C4-2B (cell line): ENCODE measurements at regions not wholly inside any gene's neighbourhood (a gene's known extent, or its start where the extent isn't known, plus 50 kb on each side); places are given as distances from the start of the nearest gene placed in this dataset.
"Not testable (repeated sequence)": the region's sequence is repeated elsewhere in the genome, so short reads cannot be mapped to it uniquely, and the experiment has no call there.

Source experiments
- H3K27ac ChIP-seq: fragments of 450-650 bp; 2 replicates; pipeline ENCODE4 v1.5.1; 2017
- ZFX ChIP-seq: fragments of 450-650 bp; IDR thresholded peaks from 2 replicates; pipeline ENCODE4 v1.6.1; 2017
- TF ChIP-seq, protein P1 (sequence below): fragments of 450-650 bp; conservative IDR thresholded peaks from 2 replicates; pipeline ENCODE4 v1.5.1; 2017; ENCODE audit warnings: mild to moderate bottlenecking

DNA sequence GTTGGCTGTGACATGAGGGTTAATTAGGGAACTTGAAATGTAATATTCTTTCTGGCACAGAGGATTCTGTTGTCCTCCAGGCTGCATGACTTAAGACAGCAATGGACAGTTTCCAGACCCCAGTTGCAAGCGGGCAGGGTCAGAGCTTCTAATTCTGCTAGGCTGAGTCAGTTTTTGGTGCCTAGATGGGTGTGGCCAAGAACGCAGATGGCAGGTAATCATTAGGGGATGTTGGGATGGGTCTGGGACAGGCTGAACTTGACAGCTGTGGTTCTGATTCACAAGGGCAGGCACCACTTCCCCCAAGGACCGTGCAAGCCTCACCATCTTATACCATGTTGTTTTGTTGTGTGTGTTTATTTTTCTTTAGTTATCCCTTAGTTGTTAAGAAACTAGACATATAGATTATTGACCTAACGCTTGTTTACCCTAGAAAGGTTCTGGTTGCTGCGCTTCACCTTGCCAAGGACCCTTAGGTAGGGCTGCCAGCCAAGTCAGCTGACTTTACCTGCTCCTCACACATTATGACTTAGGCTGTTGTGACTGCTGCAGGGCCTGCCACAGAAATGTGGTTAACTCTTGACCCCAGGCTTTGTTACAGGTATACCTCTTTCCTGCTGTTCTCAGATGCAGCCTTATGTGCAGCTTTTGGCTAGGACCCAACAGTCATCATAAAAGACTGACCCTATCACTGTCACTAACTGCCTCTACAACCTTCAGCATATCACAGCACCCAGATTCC is 117.7 kb upstream of the KLF12 start:
- TF ChIP-seq, protein P1, sequence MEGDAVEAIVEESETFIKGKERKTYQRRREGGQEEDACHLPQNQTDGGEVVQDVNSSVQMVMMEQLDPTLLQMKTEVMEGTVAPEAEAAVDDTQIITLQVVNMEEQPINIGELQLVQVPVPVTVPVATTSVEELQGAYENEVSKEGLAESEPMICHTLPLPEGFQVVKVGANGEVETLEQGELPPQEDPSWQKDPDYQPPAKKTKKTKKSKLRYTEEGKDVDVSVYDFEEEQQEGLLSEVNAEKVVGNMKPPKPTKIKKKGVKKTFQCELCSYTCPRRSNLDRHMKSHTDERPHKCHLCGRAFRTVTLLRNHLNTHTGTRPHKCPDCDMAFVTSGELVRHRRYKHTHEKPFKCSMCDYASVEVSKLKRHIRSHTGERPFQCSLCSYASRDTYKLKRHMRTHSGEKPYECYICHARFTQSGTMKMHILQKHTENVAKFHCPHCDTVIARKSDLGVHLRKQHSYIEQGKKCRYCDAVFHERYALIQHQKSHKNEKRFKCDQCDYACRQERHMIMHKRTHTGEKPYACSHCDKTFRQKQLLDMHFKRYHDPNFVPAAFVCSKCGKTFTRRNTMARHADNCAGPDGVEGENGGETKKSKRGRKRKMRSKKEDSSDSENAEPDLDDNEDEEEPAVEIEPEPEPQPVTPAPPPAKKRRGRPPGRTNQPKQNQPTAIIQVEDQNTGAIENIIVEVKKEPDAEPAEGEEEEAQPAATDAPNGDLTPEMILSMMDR = no peak
- no peak for TF ChIP-seq ZFX
- H3K27ac ChIP-seq = no peak overlapping the region

DNA sequence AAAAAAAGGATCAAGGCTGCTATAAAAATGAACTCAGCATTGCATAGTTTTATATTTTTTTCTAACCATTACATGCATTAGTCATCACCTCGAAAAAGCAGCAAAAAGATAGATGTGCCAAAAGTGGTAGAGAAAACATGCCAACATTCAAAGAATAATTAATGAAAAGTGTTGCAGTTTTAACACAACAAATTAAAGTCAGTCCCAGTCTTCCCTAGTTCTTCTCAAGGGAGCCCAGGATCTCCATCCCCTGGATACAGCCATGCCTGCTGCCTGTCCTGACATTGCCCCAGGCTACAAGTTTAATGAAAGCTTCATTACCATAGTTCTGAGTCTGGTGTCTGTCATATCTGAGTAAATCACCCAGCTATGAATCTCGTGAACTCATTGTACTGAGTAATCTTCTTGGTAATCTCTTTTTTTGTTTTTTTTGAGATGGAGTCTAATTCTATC is 116.6 kb upstream of the KLF12 start:
- H3K27ac ChIP-seq = no peak overlapping the region
- no peak for TF ChIP-seq ZFX
- TF ChIP-seq, protein P1 = no peak

DNA sequence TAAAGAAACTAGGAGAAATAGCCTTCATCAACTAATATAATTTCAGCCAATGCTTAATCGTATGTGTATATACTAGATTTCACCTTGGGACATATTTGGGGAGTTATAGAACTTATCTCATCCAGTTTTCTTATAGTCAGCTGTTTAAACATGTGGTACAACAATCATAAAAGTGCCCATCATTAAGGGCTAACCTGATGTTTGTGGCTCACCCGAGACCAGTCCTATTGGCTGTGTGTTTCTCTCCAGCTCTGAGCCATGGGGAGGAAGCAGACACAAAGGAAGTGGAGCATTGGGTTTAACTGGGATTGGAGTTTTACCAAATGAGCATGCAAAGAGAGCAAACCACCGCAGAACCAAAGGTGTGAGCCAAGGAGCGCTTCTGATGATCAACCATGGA is 114.3 kb upstream of the KLF12 start:
- no peak overlapping the region for H3K27ac ChIP-seq
- TF ChIP-seq ZFX = no peak
- TF ChIP-seq, protein P1 = no peak

DNA sequence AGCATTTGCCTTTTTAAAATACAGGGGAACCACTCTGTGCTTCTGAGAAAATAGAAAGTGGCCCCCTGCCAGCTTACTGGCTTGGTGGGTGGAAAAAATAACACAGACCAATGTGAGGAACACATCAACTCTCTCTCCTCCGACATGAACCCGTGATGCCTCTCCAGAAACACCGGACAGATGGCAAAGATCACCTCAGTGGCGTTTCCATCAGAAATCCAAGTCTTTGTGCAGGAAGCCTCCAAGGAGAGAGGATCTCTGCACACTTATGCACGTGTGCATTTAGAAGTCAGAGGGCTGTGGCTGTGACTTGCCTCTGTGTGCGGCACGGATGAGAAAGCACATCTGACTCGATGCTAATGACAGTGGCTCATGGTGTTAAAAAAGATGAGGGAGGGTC is 112.3 kb upstream of the KLF12 start:
- H3K27ac ChIP-seq = no peak overlapping the region
- TF ChIP-seq, protein P1 = no peak
- TF ChIP-seq ZFX = no peak

DNA sequence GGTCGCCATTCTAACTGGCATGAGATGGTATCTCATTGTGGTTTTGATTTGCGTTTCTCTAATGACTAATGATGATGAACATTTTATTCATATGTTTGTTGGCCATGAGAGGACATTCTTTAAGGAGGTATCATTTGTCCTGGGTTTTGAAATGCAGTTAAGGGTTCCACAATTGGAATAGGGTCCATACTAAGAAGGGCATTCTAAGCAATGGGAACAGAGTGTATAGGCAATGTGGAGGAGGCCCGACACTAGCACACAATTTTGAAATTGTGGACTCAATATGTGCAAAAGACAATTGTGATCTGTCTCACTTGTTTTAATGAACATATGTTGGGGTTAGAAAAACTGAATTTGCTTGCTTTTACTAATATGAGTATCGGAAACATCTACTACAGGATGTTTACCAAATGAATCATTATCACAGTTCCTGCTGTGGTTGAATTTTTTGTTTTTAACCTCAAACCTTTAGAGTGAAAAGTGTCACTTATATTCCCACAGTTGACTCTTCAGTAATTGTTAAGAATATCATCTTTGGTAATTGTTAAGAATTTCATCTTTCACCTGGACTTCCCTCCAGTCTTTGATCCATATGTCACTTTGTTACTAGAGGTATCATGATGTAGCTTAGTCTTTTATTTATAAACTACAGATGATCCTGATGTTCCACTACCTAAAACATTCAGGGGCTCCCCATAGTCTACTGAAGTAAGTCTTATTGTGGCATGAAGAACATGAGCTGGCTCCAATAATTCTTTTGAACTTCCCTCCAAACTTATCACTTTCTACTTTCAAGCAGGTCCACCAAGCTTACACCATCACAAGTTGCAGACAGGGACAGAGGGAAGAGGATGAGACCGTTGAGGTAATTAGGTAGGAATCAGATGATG is 109.7 kb upstream of the KLF12 start:
- H3K27ac ChIP-seq = no peak overlapping the region
- TF ChIP-seq, protein P1 = no peak
- no peak for TF ChIP-seq ZFX

DNA sequence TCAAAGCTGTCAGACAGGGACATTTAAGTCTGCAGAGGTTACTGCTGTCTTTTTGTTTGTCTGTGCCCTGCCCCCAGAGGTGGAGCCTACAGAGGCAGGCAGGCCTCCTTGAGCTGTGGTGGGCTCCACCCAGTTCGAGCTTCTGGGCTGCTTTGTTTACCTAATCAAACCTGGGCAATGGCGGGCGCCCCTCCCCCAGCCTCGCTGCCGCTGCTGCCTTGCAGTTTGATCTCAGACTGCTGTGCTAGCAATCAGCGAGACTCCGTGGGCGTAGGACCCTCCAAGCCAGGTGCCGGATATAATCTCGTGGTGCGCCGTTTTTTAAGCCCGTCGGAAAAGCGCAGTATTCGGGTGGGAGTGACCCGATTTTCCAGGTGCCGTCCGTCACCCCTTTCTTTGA is 107.1 kb upstream of the KLF12 start:
- not testable (repeated sequence) for H3K27ac ChIP-seq

DNA sequence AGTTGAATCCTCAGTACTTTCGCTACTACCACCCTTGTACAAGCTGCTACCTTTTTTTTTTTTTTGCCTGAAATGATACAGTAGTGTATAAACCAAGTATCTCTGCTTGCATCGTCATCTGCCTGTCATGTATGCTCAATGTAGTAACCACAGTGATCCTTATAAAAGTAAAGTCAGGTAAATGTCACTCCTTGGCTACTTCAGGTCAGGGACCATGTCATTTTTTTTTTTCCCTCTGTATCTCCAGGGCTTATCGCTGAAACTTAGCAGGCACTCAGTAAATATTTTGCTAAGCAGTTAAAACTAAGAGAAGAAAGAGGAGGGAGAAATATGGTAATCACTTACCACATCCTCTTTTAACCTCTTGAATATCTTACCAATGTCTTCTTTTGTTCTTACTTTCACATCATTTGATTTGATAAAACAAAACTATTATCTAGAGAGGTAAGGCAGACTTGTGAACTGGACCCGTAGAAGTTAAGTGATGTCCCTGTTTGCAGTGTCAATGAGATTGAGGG is 96.8 kb upstream of the KLF12 start:
- TF ChIP-seq ZFX = no peak
- TF ChIP-seq, protein P1 = no peak
- H3K27ac ChIP-seq = no peak overlapping the region
